Tibial nerve (tissue), 4 donors: ENCODE measurements at regions not wholly inside any gene's neighbourhood (a gene's known extent, or its start where the extent isn't known, plus 50 kb on each side); places are given as distances from the start of the nearest gene placed in this dataset.
"Not testable (repeated sequence)": the region's sequence is repeated elsewhere in the genome, so short reads cannot be mapped to it uniquely, and the experiment has no call there.

Experiments used
- DNase-seq, 2 donors: peaks; one replicate each; pipeline ENCODE4 v3.0.0-alpha.2; 2019; ENCODE audit warnings: low spot score in 2 of 2
- H3K27ac ChIP-seq, 4 donors: fragments of 200-600 bp; sonication (generic) in 3 of 4; one replicate each; pipeline ENCODE4 v1.5.1; 2017 to 2019; ENCODE audit warnings: mild to moderate bottlenecking in 1 of 4
- H3K27me3 ChIP-seq, 2 donors: fragments of 200-600 bp; sonication (generic) in 1 of 2; one replicate each; pipeline versions ENCODE4 v1.5.1 to v1.6.0; 2017 to 2019
- H3K36me3 ChIP-seq, 3 donors: fragments of 200-600 bp; sonication (generic); one replicate each; pipeline ENCODE4 v1.5.1; 2018 to 2019
- H3K4me1 ChIP-seq, 4 donors: fragments of 200-600 bp; sonication (generic) in 3 of 4; one replicate each; pipeline ENCODE4 v1.5.1; 2017 to 2019
- H3K4me3 ChIP-seq, 4 donors: fragments of 200-600 bp; sonication (generic) in 3 of 4; one replicate each; pipeline ENCODE4 v1.5.1; 2017 to 2019; ENCODE audit warnings: mild to moderate bottlenecking in 1 of 4, moderate library complexity in 1 of 4
- H3K9me3 ChIP-seq, 4 donors: fragments of 200-600 bp; sonication (generic) in 3 of 4; one replicate each; pipeline ENCODE4 v1.5.1; 2017 to 2019
- EP300 ChIP-seq, 2 donors: sonication (generic); formaldehyde crosslinking; IDR thresholded peaks; one replicate each; pipeline ENCODE4 v1.6.1; 2017; ENCODE audit warnings: antibody characterized with exemption in 2 of 2, mild to moderate bottlenecking in 1 of 2
- POLR2A ChIP-seq, 2 donors: fragments of 450-650 bp; IDR thresholded peaks; one replicate each; pipeline ENCODE4 v1.6.1; 2017; ENCODE audit warnings: antibody characterized with exemption in 2 of 2, mild to moderate bottlenecking in 2 of 2, moderate library complexity in 2 of 2
- WGBS, 2 donors: methylation state at CpG; one replicate each; pipeline ENCODE4 v1.1.5; 2018; 5-methylcytosine and 5-hydroxymethylcytosine counted together
- TF ChIP-seq, protein P1 (sequence below), 5 experiments: fragments of 200-600 bp in 3 of 5; fragments of 450-650 bp in 2 of 5; sonication (generic) in 3 of 5; IDR thresholded peaks; one replicate each; pipeline ENCODE4 v1.5.1; 2016 to 2019; ENCODE audit warnings: antibody characterized with exemption in 5 of 5, mild to moderate bottlenecking in 3 of 5, moderate library complexity in 2 of 5

- no peaks in the 10 kb centered on the region for H3K9me3 ChIP-seq
- H3K4me3 ChIP-seq = no peak overlapping the region
- 64 to 70% methylated on average over 7 of the region's 7 CpGs for WGBS, 2 donors
- no peaks in the 10 kb centered on the region for H3K4me1 ChIP-seq
- no peaks in the 10 kb centered on the region for H3K27me3 ChIP-seq
- H3K36me3 ChIP-seq = no peaks in the 10 kb centered on the region
- no peak for DNase-seq
- TF ChIP-seq, protein P1, sequence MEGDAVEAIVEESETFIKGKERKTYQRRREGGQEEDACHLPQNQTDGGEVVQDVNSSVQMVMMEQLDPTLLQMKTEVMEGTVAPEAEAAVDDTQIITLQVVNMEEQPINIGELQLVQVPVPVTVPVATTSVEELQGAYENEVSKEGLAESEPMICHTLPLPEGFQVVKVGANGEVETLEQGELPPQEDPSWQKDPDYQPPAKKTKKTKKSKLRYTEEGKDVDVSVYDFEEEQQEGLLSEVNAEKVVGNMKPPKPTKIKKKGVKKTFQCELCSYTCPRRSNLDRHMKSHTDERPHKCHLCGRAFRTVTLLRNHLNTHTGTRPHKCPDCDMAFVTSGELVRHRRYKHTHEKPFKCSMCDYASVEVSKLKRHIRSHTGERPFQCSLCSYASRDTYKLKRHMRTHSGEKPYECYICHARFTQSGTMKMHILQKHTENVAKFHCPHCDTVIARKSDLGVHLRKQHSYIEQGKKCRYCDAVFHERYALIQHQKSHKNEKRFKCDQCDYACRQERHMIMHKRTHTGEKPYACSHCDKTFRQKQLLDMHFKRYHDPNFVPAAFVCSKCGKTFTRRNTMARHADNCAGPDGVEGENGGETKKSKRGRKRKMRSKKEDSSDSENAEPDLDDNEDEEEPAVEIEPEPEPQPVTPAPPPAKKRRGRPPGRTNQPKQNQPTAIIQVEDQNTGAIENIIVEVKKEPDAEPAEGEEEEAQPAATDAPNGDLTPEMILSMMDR (IDR thresholded peaks at IDR 0.05) = no peak
- TF ChIP-seq POLR2A (IDR thresholded peaks at IDR 0.05) (no peak), EP300 (IDR thresholded peaks at IDR 0.05) (no peak)
- H3K27ac ChIP-seq = no peak overlapping the region
These were observed 1257.0 kb upstream of the GYPC start for GRCh38 chr2:125398738-125399524.

DNA sequence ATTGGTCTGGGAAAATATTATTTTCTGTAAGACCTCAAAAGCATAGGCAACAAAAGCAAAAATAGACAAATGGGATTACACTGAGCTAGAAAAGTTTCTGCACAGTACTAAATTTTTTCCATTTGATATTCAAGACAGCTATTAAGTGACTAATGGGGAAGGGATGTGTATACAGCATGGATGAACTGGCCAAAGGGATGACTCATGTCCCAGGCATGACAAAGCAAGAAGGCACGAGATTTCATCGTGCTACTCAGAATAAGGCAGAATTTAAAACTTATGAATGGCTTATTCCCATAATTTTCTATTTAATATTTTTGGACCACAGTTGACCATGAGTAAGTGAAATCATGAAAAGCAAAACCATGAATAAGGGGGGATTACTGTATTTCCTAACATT lies 1250.1 kb upstream of the GYPC start:
- TF ChIP-seq, protein P1 (IDR thresholded peaks at IDR 0.05) = no peak
- TF ChIP-seq POLR2A (IDR thresholded peaks at IDR 0.05) = no peak
- TF ChIP-seq EP300 (IDR thresholded peaks at IDR 0.05) = no peak
- H3K27me3 ChIP-seq = no peaks in the 10 kb centered on the region
- 23 to 26% methylated on average over 2 of the region's 2 CpGs for WGBS, 2 donors
- H3K4me3 ChIP-seq = no peak overlapping the region
- H3K27ac ChIP-seq = no peak overlapping the region
- DNase-seq = no peak
- H3K36me3 ChIP-seq = no peaks in the 10 kb centered on the region
- H3K9me3 ChIP-seq = no peaks in the 10 kb centered on the region
- no peaks in the 10 kb centered on the region for H3K4me1 ChIP-seq

GRCh38 chr2:125408874-125409538 lies 1247.0 kb upstream of the GYPC start:
- Histone ChIP-seq H3K36me3 (no peaks in the 10 kb centered on the region), H3K4me3 (no peak overlapping the region), H3K9me3 (no peaks in the 10 kb centered on the region), H3K27me3 (no peaks in the 10 kb centered on the region), H3K27ac (no peak overlapping the region), H3K4me1 (no peaks in the 10 kb centered on the region)
- DNase-seq = no peak
- 78% methylated on average over 10 of the region's 10 CpGs for WGBS, 2 donors
- TF ChIP-seq POLR2A (IDR thresholded peaks at IDR 0.05) (no peak), EP300 (IDR thresholded peaks at IDR 0.05) (no peak)

- Histone ChIP-seq H3K27me3 (no peaks in the 10 kb centered on the region), H3K27ac (no peak overlapping the region), H3K4me3 (no peak overlapping the region), H3K36me3 (no peaks in the 10 kb centered on the region), H3K4me1 (no peaks in the 10 kb centered on the region), H3K9me3 (peaks cover 0 to 3% (median 0%) of the 10 kb centered on the region in 4 donors)
- TF ChIP-seq EP300 (IDR thresholded peaks at IDR 0.05) = no peak
- TF ChIP-seq, protein P1 (IDR thresholded peaks at IDR 0.05) = no peak
- no peak for TF ChIP-seq POLR2A (IDR thresholded peaks at IDR 0.05)
- DNase-seq = no peak
- WGBS, 2 donors = 72 to 90% methylated on average over 1 of the region's 1 CpG
These were observed 1237.5 kb upstream of the GYPC start for GRCh38 chr2:125418483-125418882.

- H3K27me3 ChIP-seq, H3K4me1 ChIP-seq, DNase-seq, H3K4me3 ChIP-seq, H3K27ac ChIP-seq, H3K9me3 ChIP-seq, H3K36me3 ChIP-seq: not testable (repeated sequence)
- WGBS, 2 donors = 98 to 99% methylated on average over 18 to 19 of the region's 32 CpGs
These were observed 1233.7 kb upstream of the GYPC start for GRCh38 chr2:125422198-125422770.

DNA sequence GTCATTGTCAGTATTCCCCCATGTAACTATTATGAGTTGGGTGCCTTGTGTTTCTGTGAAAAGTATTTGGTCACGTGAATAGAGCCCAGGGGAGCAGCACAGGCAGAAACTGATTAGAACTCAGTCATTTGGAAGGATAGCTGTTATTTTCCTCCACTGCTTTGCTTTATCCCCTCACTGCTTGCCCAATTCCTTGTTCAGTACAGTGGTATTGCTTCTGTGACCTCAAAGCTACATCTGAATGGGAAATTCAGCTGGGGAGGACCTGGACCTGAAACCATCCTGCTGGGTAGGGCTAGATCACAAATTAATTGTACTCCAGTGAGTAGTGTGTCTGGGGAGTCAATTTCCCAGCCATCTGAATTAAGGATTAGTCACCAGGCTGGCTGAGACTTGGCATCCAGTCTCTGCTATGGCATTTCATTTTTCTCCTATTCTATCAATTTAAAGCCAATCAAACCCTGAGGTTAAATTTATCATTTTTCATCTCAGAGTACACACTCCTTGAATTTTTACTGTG lies 1231.6 kb upstream of the GYPC start:
- Histone ChIP-seq H3K27ac (no peak overlapping the region), H3K27me3 (no peaks in the 10 kb centered on the region), H3K4me3 (no peak overlapping the region), H3K4me1 (no peaks in the 10 kb centered on the region), H3K36me3 (no peaks in the 10 kb centered on the region), H3K9me3 (peaks cover 0 to 3% (median 0%) of the 10 kb centered on the region in 4 donors)
- DNase-seq = no peak
- WGBS, 2 donors = 60 to 67% methylated on average over 1 of the region's 1 CpG
- TF ChIP-seq EP300 (IDR thresholded peaks at IDR 0.05) (no peak), POLR2A (IDR thresholded peaks at IDR 0.05) (no peak)
- TF ChIP-seq, protein P1 (IDR thresholded peaks at IDR 0.05) = no peak
